Neuron (in vitro differentiated cells): ENCODE measurements at regions not wholly inside any gene's neighbourhood (a gene's known extent, or its start where the extent isn't known, plus 50 kb on each side); places are given as distances from the start of the nearest gene placed in this dataset.
A peak's percentile ranks its signal among the peaks of the same experiment; 100 is the strongest.

Experiments used
- H2AFZ ChIP-seq: one replicate; pipeline ENCODE4 v1.6.1; 2013; ENCODE audit warnings: low read depth, mild to moderate bottlenecking, inconsistent platforms, low read length, moderate library complexity
- H3K27me3 ChIP-seq: one replicate; pipeline ENCODE4 v1.6.1; 2013; ENCODE audit warnings: low read length; ENCODE audit not compliant: insufficient read depth
- H3K36me3 ChIP-seq: one replicate; pipeline ENCODE4 v1.6.1; 2013; ENCODE audit warnings: low read length; ENCODE audit not compliant: insufficient read depth
- H3K4me1 ChIP-seq: one replicate; pipeline ENCODE4 v1.6.1; 2013; ENCODE audit warnings: low read length; ENCODE audit not compliant: insufficient read depth
- H3K4me3 ChIP-seq: 2 replicates; pipeline ENCODE4 v1.5.1; 2013; ENCODE audit warnings: mild to moderate bottlenecking, low read length, moderate library complexity
- H3K9me3 ChIP-seq: one replicate; pipeline ENCODE4 v1.6.1; 2013; ENCODE audit warnings: low read length

GRCh38 chr15:29891096-29891457 lies 68.8 kb upstream of the TJP1 start:
- H3K4me3 ChIP-seq = no peak overlapping the region
- no peaks in the 10 kb centered on the region for H3K9me3 ChIP-seq
- H3K27me3 ChIP-seq = peaks cover 2% of the 10 kb centered on the region
- H2AFZ ChIP-seq = no peak overlapping the region
- H3K4me1 ChIP-seq = peaks cover 22% of the 10 kb centered on the region
- no peaks in the 10 kb centered on the region for H3K36me3 ChIP-seq

- peaks cover 22% of the 10 kb centered on the region for H3K4me1 ChIP-seq
- no peaks in the 10 kb centered on the region for H3K9me3 ChIP-seq
- H3K36me3 ChIP-seq = no peaks in the 10 kb centered on the region
- peaks cover 2% of the 10 kb centered on the region for H3K27me3 ChIP-seq
- H3K4me3 ChIP-seq = no peak overlapping the region
- H2AFZ ChIP-seq = peak overlapping the region; percentile 76
Observed at GRCh38 chr15:29890336-29891095, 68.2 kb upstream of the TJP1 start.

GRCh38 chr15:29889542-29890329 lies 67.5 kb upstream of the TJP1 start:
- Histone ChIP-seq H3K36me3 (no peaks in the 10 kb centered on the region), H3K4me1 (peaks cover 22% of the 10 kb centered on the region), H3K4me3 (no peak overlapping the region), H3K9me3 (no peaks in the 10 kb centered on the region), H2AFZ (peak overlapping the region; percentile 76), H3K27me3 (peaks cover 2% of the 10 kb centered on the region)

- Histone ChIP-seq H3K4me1 (peaks cover 22% of the 10 kb centered on the region), H3K9me3 (no peaks in the 10 kb centered on the region), H3K4me3 (no peak overlapping the region), H2AFZ (no peak overlapping the region), H3K36me3 (no peaks in the 10 kb centered on the region), H3K27me3 (no peaks in the 10 kb centered on the region)
Observed at GRCh38 chr15:29888646-29889045, 66.4 kb upstream of the TJP1 start.

GRCh38 chr15:29887721-29888120 lies 65.5 kb upstream of the TJP1 start:
- H3K4me3 ChIP-seq = no peak overlapping the region
- H3K9me3 ChIP-seq = no peaks in the 10 kb centered on the region
- no peaks in the 10 kb centered on the region for H3K27me3 ChIP-seq
- H3K4me1 ChIP-seq = peaks cover 26% of the 10 kb centered on the region
- no peaks in the 10 kb centered on the region for H3K36me3 ChIP-seq
- H2AFZ ChIP-seq = no peak overlapping the region

GRCh38 chr15:29885183-29885582 lies 62.9 kb upstream of the TJP1 start:
- H3K4me3 ChIP-seq = no peak overlapping the region
- no peaks in the 10 kb centered on the region for H3K27me3 ChIP-seq
- H2AFZ ChIP-seq = no peak overlapping the region
- H3K4me1 ChIP-seq = peaks cover 24% of the 10 kb centered on the region
- H3K36me3 ChIP-seq = no peaks in the 10 kb centered on the region
- no peaks in the 10 kb centered on the region for H3K9me3 ChIP-seq

- Histone ChIP-seq H2AFZ (no peak overlapping the region), H3K27me3 (no peaks in the 10 kb centered on the region), H3K9me3 (no peaks in the 10 kb centered on the region), H3K4me3 (no peak overlapping the region), H3K36me3 (no peaks in the 10 kb centered on the region), H3K4me1 (peaks cover 7% of the 10 kb centered on the region)
Observed at GRCh38 chr15:29883126-29883525, 60.9 kb upstream of the TJP1 start.

- H3K36me3 ChIP-seq = no peaks in the 10 kb centered on the region
- no peak overlapping the region for H2AFZ ChIP-seq
- H3K4me3 ChIP-seq = no peak overlapping the region
- H3K27me3 ChIP-seq = no peaks in the 10 kb centered on the region
- H3K4me1 ChIP-seq = peaks cover 7% of the 10 kb centered on the region
- H3K9me3 ChIP-seq = no peaks in the 10 kb centered on the region
Observed at GRCh38 chr15:29880886-29881285, 58.6 kb upstream of the TJP1 start.

- no peaks in the 10 kb centered on the region for H3K27me3 ChIP-seq
- H3K4me1 ChIP-seq = peaks cover 7% of the 10 kb centered on the region
- H3K36me3 ChIP-seq = no peaks in the 10 kb centered on the region
- no peaks in the 10 kb centered on the region for H3K9me3 ChIP-seq
- H2AFZ ChIP-seq = no peak overlapping the region
- no peak overlapping the region for H3K4me3 ChIP-seq
Observed at GRCh38 chr15:29880341-29880740, 58.1 kb upstream of the TJP1 start.

GRCh38 chr15:29874977-29875376 lies 52.7 kb upstream of the TJP1 start:
- Histone ChIP-seq H3K4me1 (peaks cover 11% of the 10 kb centered on the region), H3K27me3 (no peaks in the 10 kb centered on the region), H2AFZ (no peak overlapping the region), H3K9me3 (no peaks in the 10 kb centered on the region), H3K4me3 (no peak overlapping the region), H3K36me3 (no peaks in the 10 kb centered on the region)

- H3K36me3 ChIP-seq = no peaks in the 10 kb centered on the region
- H3K9me3 ChIP-seq = no peaks in the 10 kb centered on the region
- peaks cover 11% of the 10 kb centered on the region for H3K4me1 ChIP-seq
- H3K4me3 ChIP-seq = no peak overlapping the region
- H2AFZ ChIP-seq = no peak overlapping the region
- no peaks in the 10 kb centered on the region for H3K27me3 ChIP-seq
Observed at GRCh38 chr15:29873947-29874411, 51.7 kb upstream of the TJP1 start.

- H3K36me3 ChIP-seq = no peaks in the 10 kb centered on the region
- no peak overlapping the region for H3K4me3 ChIP-seq
- H3K9me3 ChIP-seq = no peaks in the 10 kb centered on the region
Observed at GRCh38 chr15:29873264-29873663, 51.0 kb upstream of the TJP1 start.

GRCh38 chr15:29872716-29873115 lies 50.4 kb upstream of the TJP1 start:
- H3K4me1 ChIP-seq = peaks cover 9% of the 10 kb centered on the region
- no peak overlapping the region for H2AFZ ChIP-seq
- no peaks in the 10 kb centered on the region for H3K9me3 ChIP-seq
- H3K4me3 ChIP-seq = no peak overlapping the region
- no peaks in the 10 kb centered on the region for H3K36me3 ChIP-seq
- H3K27me3 ChIP-seq = no peaks in the 10 kb centered on the region

More at GRCh38 chr15:29873264-29873663, 51.0 kb upstream of the TJP1 start:
- Histone ChIP-seq H3K4me1 (peaks cover 9% of the 10 kb centered on the region), H2AFZ (no peak overlapping the region), H3K27me3 (no peaks in the 10 kb centered on the region)
